ENCODE measurements at regions not wholly inside any gene's neighbourhood (a gene's known extent, or its start where the extent isn't known, plus 50 kb on each side); places are given as distances from the start of the nearest gene placed in this dataset.

- no peak for TF ChIP-seq SPI1 (IDR thresholded peaks at IDR 0.05; ENCODE audit: low read depth, low read length)
- TF ChIP-seq POU2F2 (IDR thresholded peaks at IDR 0.05; ENCODE audit: low read depth, low read length): no peak
- no peak for TF ChIP-seq POLR2A (IDR thresholded peaks at IDR 0.05; ENCODE audit: low read depth, low read length)
- no peak for TF ChIP-seq PAX5 (IDR thresholded peaks at IDR 0.05; ENCODE audit: insufficient read depth, low read length, severe bottlenecking)
- no peak for TF ChIP-seq POLR2AphosphoS5 (IDR thresholded peaks at IDR 0.05; ENCODE audit: low read depth, low read length)
- no peak for TF ChIP-seq TAF1 (IDR thresholded peaks at IDR 0.05; ENCODE audit: low read depth, low read length)
- DNase-seq (ENCODE audit: insufficient read length, low spot score) (no peak), FAIRE-seq (no peak)
Observed at GRCh38 chr2:43125090-43125998, 101.1 kb downstream of the ZFP36L2 start.

- FAIRE-seq: no peak
Observed at GRCh38 chr2:43124687-43125057, 101.7 kb downstream of the ZFP36L2 start.

GRCh38 chr2:43123981-43124686 lies 102.3 kb downstream of the ZFP36L2 start:
- no peak for DNase-seq (ENCODE audit: insufficient read length, low spot score)
- TF ChIP-seq POLR2A (IDR thresholded peaks at IDR 0.05; ENCODE audit: low read depth, low read length): no peak
- TF ChIP-seq TAF1 (IDR thresholded peaks at IDR 0.05; ENCODE audit: low read depth, low read length): no peak
- no peak for TF ChIP-seq POLR2AphosphoS5 (IDR thresholded peaks at IDR 0.05; ENCODE audit: low read depth, low read length)
- TF ChIP-seq POU2F2 (IDR thresholded peaks at IDR 0.05; ENCODE audit: low read depth, low read length): no peak
- no peak for TF ChIP-seq SPI1 (IDR thresholded peaks at IDR 0.05; ENCODE audit: low read depth, low read length)
- TF ChIP-seq PAX5 (IDR thresholded peaks at IDR 0.05; ENCODE audit: insufficient read depth, low read length, severe bottlenecking): no peak
- no peak for FAIRE-seq

More at GRCh38 chr2:43124687-43125057, 101.7 kb downstream of the ZFP36L2 start:
- no peak for DNase-seq (ENCODE audit: insufficient read length, low spot score)
- TF ChIP-seq PAX5 (IDR thresholded peaks at IDR 0.05; ENCODE audit: insufficient read depth, low read length, severe bottlenecking): no peak
- no peak for TF ChIP-seq POLR2AphosphoS5 (IDR thresholded peaks at IDR 0.05; ENCODE audit: low read depth, low read length)
- no peak for TF ChIP-seq TAF1 (IDR thresholded peaks at IDR 0.05; ENCODE audit: low read depth, low read length)
- TF ChIP-seq SPI1 (IDR thresholded peaks at IDR 0.05; ENCODE audit: low read depth, low read length): no peak
- no peak for TF ChIP-seq POLR2A (IDR thresholded peaks at IDR 0.05; ENCODE audit: low read depth, low read length)

- DNase-seq (ENCODE audit: insufficient read length, low spot score) (no peak), FAIRE-seq (no peak)
- TF ChIP-seq POU2F2 (IDR thresholded peaks at IDR 0.05; ENCODE audit: low read depth, low read length) (no peak), PAX5 (IDR thresholded peaks at IDR 0.05; ENCODE audit: insufficient read depth, low read length, severe bottlenecking) (no peak), TAF1 (IDR thresholded peaks at IDR 0.05; ENCODE audit: low read depth, low read length) (no peak), SPI1 (IDR thresholded peaks at IDR 0.05; ENCODE audit: low read depth, low read length) (no peak), POLR2A (IDR thresholded peaks at IDR 0.05; ENCODE audit: low read depth, low read length) (no peak), POLR2AphosphoS5 (IDR thresholded peaks at IDR 0.05; ENCODE audit: low read depth, low read length) (no peak)
Observed at GRCh38 chr2:43123486-43123885, 102.9 kb downstream of the ZFP36L2 start.

GRCh38 chr2:43123028-43123427 lies 103.4 kb downstream of the ZFP36L2 start:
- DNase-seq (ENCODE audit: insufficient read length, low spot score): no peak
- TF ChIP-seq POLR2AphosphoS5 (IDR thresholded peaks at IDR 0.05; ENCODE audit: low read depth, low read length) (no peak), SPI1 (IDR thresholded peaks at IDR 0.05; ENCODE audit: low read depth, low read length) (no peak), POLR2A (IDR thresholded peaks at IDR 0.05; ENCODE audit: low read depth, low read length) (no peak), POU2F2 (IDR thresholded peaks at IDR 0.05; ENCODE audit: low read depth, low read length) (no peak), PAX5 (IDR thresholded peaks at IDR 0.05; ENCODE audit: insufficient read depth, low read length, severe bottlenecking) (no peak), TAF1 (IDR thresholded peaks at IDR 0.05; ENCODE audit: low read depth, low read length) (no peak)
- FAIRE-seq: no peak

DNA sequence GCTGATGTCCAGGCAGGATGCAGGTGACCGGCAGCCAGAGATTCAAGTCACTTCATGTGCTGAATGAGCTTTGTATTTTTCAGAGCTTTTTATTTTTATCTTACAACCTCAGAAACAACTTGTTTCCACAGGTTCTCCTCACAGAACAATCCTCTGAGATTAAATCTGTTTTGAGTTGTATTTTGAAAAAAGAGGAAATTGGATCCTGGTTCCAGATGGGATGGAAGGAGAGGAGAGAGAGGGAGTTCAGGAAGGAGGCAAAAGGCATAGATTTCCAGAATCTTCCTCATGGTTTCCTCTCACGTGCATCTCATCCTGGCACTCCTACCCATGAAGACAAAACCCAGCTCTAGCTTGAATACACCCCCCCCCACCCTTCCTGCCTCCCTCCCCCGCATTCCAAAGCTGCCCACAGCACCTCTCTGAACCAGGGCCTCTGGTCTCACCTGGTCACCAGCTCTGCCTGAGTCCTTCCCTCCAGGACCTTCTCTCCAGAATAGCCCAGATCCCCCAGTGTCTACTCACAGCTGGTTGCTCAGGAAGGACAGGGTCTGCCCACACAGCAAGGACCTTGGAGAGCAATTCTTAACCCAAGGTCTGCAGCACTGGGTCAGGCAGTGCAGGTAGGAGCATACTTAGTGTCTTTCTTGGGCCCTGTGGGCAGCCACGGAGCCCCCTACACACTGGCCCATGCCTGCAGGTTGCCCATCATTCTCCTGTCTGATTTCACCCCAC lies 104.7 kb downstream of the ZFP36L2 start:
- TF ChIP-seq POU2F2 (IDR thresholded peaks at IDR 0.05; ENCODE audit: low read depth, low read length): no peak
- DNase-seq (ENCODE audit: insufficient read length, low spot score) (no peak), FAIRE-seq (no peak)

DNA sequence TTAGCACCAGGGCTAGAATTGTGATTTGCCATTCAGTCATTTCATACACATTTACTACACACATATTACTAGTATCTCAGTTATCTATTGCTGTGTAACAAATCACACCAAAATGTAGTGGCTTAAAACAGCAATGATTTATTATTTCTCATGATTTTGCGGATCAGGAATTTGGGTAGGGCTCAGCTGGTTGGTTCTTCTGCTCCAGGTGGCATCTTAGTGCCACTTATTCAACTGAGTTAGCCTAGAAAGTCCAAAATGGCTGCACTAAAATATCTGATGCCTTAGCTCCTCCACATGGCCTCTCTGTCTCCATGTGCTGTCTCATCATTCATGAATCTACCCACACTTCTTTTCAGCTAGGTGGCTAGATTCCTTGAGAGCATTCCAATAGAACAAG lies 107.1 kb downstream of the ZFP36L2 start:
- FAIRE-seq (no peak), DNase-seq (ENCODE audit: insufficient read length, low spot score) (no peak)
- TF ChIP-seq SPI1 (IDR thresholded peaks at IDR 0.05; ENCODE audit: low read depth, low read length) (no peak), POU2F2 (IDR thresholded peaks at IDR 0.05; ENCODE audit: low read depth, low read length) (no peak), PAX5 (IDR thresholded peaks at IDR 0.05; ENCODE audit: insufficient read depth, low read length, severe bottlenecking) (no peak), POLR2A (IDR thresholded peaks at IDR 0.05; ENCODE audit: low read depth, low read length) (no peak), TAF1 (IDR thresholded peaks at IDR 0.05; ENCODE audit: low read depth, low read length) (no peak), POLR2AphosphoS5 (IDR thresholded peaks at IDR 0.05; ENCODE audit: low read depth, low read length) (no peak)

DNA sequence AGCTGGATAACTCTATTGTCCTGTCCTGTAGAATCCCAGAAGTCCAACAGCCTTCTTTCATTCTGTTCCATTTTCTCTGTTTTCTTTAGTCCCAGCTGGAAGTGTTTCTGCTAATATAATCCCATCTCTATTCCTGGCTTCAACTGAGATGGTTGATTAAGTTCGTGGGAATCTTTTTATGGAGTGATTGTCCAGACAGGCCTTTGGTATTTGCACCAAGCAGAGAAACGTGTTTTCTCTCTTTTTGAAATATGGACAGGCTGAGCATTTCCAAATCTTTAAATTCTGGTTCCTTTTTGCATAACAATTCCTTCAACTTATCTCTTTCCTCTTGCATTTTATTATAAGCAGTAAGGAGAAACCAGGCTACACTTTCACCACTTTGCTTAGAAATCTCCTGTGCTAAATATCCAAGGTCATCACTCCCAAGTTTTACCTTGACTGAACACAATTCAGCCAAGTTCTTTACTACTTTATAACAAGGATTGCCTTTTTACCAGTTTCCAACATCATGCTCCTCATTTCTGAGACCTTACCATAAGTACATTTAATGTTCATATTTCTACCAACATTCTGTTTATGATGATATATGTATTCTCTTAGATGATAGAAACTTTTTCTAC lies 108.8 kb downstream of the ZFP36L2 start:
- FAIRE-seq (no peak), DNase-seq (ENCODE audit: insufficient read length, low spot score) (no peak)
- no peak for TF ChIP-seq SPI1 (IDR thresholded peaks at IDR 0.05; ENCODE audit: low read depth, low read length)
- no peak for TF ChIP-seq PAX5 (IDR thresholded peaks at IDR 0.05; ENCODE audit: insufficient read depth, low read length, severe bottlenecking)
- no peak for TF ChIP-seq POLR2A (IDR thresholded peaks at IDR 0.05; ENCODE audit: low read depth, low read length)
- TF ChIP-seq POLR2AphosphoS5 (IDR thresholded peaks at IDR 0.05; ENCODE audit: low read depth, low read length): no peak
- no peak for TF ChIP-seq TAF1 (IDR thresholded peaks at IDR 0.05; ENCODE audit: low read depth, low read length)
- no peak for TF ChIP-seq POU2F2 (IDR thresholded peaks at IDR 0.05; ENCODE audit: low read depth, low read length)

GRCh38 chr2:43116988-43117387 lies 109.4 kb downstream of the ZFP36L2 start:
- TF ChIP-seq POLR2A (IDR thresholded peaks at IDR 0.05; ENCODE audit: low read depth, low read length) (no peak), POU2F2 (IDR thresholded peaks at IDR 0.05; ENCODE audit: low read depth, low read length) (no peak), TAF1 (IDR thresholded peaks at IDR 0.05; ENCODE audit: low read depth, low read length) (no peak), SPI1 (IDR thresholded peaks at IDR 0.05; ENCODE audit: low read depth, low read length) (no peak), PAX5 (IDR thresholded peaks at IDR 0.05; ENCODE audit: insufficient read depth, low read length, severe bottlenecking) (no peak), POLR2AphosphoS5 (IDR thresholded peaks at IDR 0.05; ENCODE audit: low read depth, low read length) (no peak)
- FAIRE-seq (no peak), DNase-seq (ENCODE audit: insufficient read length, low spot score) (no peak)
